GM18498 (cell line): ENCODE measurements at regions not wholly inside any gene's neighbourhood (a gene's known extent, or its start where the extent isn't known, plus 50 kb on each side); places are given as distances from the start of the nearest gene placed in this dataset.

Experiments used
- ATAC-seq: cut with Tn5 transposase; IDR thresholded peaks from one replicate; pipeline ENCODE4 v1.9.1; 2021; ENCODE audit warnings: mild to moderate bottlenecking, moderate library complexity; ENCODE audit not compliant: unreplicated experiment

GRCh38 chr10:128520211-128520815, 394.1 kb upstream of the MKI67 start:
- no peak for ATAC-seq

DNA sequence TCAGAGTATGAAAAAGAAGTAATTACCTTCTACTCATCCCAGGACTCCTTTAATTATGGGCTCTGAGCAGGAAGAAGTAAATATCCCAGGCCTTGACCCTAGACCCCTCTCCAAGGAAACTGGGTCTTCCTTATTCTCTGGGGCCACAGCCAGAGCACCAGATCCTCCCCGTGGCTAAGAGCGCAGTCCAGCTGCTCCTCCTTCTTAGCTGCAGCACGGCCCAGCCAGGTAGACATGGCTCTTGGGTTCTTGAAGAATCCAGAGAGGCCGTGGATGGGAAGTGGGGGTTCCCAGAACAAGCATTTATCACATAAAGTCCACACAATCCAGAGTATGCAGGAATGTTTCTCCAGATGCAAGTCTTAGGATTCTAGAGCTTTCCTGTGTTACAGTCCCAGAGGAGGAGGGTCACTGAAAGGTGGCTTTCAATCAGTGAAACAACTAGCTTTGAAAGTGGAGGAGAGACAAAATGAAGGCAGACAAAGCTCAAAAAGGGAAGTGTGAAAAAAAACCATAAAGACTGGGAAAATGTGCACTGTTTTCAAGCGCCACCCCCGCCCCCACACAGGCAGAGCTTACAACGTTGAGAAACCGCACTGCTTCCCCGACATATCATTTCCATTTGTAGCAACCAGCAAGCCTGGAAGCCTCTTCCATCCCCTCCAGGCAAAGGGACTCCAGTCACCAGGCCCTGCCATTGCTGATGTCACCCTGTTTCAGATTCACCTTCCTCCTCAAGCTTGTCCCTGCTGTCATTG, 396.5 kb upstream of the MKI67 start:
- ATAC-seq: no peak

- no peak for ATAC-seq
Measured at GRCh38 chr10:128525444-128525843, 399.2 kb upstream of the MKI67 start.

DNA sequence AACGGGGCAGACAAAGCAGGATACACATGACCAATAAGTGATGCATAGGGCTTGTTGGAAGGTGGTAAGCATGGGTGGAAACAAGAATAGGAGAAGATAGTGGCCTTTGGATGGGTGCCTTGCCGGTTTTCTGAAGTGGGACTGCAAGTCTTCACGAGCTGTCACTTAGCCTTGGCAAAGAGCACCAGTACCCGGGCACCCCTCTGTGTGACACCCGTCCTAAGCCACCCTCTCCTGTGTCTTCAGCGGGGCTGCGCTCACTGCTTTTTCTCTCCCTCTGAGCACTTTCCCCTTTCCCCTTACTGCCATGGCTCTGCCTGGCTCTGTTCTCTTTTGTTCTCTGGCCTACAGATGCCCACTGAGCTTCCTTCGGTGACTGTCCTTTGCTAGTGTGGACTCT, 399.7 kb upstream of the MKI67 start:
- no peak for ATAC-seq

- no peak for ATAC-seq
Measured at GRCh38 chr10:128526791-128527375, 400.7 kb upstream of the MKI67 start.

GRCh38 chr10:128527711-128528110, 401.5 kb upstream of the MKI67 start:
- ATAC-seq: no peak

DNA sequence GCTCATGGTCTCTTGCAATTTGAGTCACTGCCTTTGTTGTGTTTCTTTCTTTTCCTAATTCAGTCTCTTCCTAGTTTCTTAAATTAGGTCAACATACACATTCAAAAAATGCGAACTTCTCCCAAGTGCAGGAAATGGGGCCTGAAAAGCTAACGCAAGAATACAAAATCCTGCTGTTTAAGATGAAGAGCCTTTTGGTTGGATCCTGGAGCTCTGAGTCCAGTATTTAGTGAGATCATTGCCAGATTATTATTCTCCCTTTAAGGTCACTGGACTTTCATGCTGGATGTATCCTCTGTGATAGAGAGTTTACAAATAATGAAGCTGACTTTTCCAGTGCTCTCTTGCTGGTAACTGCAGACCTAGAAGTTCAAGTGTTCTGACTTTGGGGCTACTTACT, 401.9 kb upstream of the MKI67 start:
- ATAC-seq: no peak

- no peak for ATAC-seq
Measured at GRCh38 chr10:128528781-128529180, 402.6 kb upstream of the MKI67 start.

DNA sequence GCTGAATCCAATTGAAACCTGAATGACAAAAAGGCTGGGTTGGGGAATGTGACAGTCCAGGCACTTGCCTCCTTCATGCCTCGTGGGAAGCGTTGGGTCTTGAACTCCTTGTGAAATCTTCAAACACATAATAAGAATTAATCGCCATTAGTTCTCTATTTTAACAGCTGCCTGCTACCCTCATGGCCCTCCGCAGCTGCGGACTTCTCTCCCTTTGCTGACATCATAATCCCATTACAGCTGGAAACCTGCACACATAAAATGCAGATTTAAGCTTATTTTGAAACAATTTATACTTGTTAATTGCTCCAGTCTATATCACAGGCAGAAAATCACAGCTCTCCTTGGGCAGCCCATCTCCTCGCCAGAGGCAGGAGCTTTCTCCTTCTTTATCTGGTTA, 403.0 kb upstream of the MKI67 start:
- ATAC-seq: no peak

GRCh38 chr10:128530301-128530700, 404.1 kb upstream of the MKI67 start:
- no peak for ATAC-seq

GRCh38 chr10:128530946-128531345, 404.7 kb upstream of the MKI67 start:
- no peak for ATAC-seq

GRCh38 chr10:128534686-128535085, 408.5 kb upstream of the MKI67 start:
- no peak for ATAC-seq

DNA sequence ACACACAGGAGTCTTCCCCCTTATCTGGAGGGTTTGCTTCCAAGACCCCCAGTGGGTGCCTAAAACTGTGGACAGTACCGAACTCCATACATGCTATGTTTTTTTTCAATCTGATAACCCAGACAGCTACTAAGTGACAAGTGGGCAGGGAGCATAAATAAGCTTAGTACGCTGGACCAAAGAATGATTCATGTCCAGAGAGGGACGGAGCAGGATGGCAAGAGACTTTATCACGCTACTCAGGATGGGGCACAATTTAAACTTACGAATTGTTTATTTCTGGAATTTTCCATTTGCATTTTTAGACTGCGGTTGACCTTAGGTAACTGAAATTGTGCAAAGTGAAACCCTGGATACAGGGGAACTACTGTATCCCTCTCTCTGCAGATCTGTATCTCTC, 410.0 kb upstream of the MKI67 start:
- no peak for ATAC-seq

DNA sequence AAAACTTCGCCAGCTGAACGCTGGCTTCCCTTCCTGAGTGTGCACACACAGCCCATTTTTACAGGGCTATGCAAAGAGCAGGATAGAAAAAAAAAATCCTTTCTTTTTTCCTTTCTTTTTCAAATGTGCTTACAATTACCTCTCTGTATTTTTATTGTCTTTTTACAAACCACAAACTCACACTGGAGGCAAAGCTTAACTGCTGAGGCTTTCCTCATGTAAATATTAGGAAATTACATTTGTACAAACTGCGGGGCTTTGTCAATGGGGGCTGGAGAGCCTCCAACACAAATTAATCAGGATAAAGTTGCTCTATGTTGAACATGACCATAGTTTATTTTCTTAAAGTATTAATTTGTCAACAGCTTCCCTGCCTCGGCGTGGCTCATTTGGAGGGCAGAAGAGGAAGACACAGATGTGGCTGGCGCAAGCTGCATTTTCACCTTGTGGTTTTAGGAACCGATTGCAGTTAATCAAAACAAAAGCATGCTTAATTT, 411.7 kb upstream of the MKI67 start:
- ATAC-seq: no peak

DNA sequence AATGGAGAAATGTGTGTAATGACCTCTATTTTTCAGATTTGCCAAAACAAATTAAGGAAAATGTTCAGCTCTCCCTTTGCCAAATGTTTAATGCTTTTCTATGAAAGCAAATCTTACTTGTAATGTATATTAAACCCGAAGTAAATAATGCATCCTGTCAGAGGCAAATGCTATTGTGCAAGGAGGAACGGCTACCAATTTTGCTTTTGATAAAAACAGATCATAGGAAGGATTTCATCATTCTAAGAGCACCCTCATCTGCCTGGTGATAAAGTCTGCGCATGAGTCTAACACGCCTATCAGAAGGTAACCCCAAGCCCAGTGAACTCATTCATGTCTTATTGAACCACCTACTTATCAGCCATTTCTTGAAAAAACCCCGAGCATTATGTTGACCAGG, 412.4 kb upstream of the MKI67 start:
- no peak for ATAC-seq

GRCh38 chr10:128539510-128540127, 413.4 kb upstream of the MKI67 start:
- no peak for ATAC-seq

DNA sequence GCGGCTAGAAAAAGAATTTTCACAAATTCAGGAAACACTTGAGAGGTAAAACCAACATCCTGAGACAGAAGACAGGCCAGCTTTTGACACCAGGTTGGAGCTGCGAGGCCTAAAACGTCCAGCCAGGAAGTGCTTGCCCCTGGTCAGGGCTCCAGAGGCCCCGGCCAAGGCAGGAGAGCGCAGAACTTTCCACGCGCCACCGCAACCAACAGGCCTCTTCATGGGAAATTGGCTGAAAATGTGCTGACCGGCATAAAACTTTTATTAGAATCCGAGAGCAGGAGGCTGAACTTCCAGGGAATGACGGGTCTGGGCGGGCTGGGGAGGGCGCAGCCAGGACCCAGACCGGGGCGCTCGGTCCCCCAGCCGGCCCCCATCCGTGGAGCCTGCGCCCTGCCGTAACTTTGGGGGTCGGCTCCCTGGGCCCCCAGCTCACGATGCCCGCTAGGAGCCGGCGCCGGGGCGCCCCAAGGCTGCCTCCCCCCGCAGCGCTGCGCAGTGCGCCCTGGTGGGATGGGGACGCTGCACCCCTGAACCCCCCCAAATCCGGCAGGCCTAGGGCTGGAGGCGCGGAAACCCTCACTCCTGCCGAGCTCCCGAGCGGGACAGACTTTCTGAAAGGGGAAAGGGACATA, 414.0 kb upstream of the MKI67 start:
- ATAC-seq: no peak

- ATAC-seq: no peak
Measured at GRCh38 chr10:128540781-128541761, 414.8 kb upstream of the MKI67 start.

DNA sequence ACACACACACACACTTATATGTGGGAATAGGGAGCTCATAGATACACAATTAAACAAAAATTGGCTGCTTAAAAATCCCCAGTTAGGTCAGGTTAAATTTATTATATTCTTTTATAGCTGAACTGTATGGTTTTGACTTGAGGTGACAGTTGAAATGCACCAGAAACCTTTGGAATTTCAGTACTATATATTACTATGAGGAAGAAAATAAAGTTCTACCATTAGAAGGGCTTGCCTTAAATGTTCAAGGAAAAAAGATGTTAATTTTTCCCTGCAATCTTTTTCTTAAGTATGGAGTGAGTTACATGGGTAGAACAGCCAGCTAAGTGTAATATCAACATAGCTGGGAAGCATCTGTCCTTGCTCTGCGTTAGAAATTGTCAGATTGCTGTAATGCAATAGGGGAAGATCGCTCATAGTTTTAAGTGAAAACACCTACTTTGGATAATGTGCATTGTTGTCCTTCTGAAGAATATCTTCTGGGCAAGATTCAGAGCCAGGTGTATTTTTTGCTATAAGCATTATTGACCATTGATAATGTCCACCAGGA, 415.8 kb upstream of the MKI67 start:
- no peak for ATAC-seq

DNA sequence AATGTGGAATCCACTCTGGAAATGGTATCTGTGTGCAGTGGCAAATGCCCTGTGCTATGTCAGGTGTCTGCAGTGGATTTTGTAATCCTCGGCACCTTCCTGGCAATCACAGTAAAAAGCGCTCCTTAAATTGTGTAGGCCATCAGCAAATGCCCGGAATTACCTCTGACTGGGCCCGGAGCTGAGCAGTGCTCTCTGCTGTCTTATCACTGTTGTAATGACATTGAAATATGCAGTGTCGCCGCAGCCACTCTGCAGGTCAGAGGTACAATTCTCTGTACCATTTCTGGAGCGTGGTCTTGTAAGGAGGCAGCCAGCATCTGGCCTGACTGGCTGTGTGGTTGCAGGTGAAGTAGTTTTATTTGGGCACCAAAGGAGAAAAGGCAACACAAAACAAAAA, 416.4 kb upstream of the MKI67 start:
- ATAC-seq: no peak
